ENCODE measurements at regions not wholly inside any gene's neighbourhood (a gene's known extent, or its start where the extent isn't known, plus 50 kb on each side); places are given as distances from the start of the nearest gene placed in this dataset.

DNA sequence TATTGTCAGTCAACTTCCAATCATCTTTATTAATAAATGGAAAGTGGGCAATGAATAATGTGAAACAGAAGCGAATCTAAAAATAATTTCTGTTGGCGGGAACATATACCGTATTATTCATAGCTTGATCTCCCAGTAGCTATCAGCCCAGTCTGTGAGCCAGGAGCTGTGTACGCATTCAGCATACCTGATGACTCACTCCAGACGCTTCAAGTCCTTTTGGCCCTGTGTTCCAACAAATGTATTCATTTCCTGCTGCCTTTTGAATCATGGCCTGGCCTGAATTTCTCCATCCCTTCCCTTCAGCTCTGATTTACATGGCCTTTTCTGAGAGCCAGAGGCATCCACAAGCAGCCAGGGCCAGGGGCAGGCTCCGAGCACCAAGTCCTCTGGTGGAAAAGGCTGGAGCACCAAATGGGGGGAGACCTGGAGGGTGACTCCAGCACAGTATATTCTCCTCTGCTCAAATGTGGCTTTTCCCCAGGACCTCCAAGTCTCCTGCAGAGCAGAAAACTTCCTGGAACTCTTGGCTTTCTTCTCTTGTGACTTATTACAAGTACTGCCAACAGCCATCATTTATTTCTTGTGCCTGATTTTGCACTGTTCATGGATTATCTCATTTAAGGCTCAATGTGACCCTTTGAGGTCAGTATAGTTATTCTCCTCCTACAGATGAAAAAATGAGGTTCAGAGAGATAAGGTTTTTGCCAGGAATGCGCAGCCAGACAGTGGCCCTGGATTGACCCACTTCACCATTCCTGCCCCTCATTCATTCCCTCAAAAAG is 108.7 kb downstream of the EN1 start:
- Histone ChIP-seq H3K27ac (peak overlapping the region in 1 of 4 donors; percentile 33), H3K9me3 (no peaks in the 10 kb centered on the region), H3K4me1 (no peaks in the 10 kb centered on the region), H3K4me3 (no peak overlapping the region), H3K36me3 (no peaks in the 10 kb centered on the region), H3K27me3 (no peaks in the 10 kb centered on the region)
- TF ChIP-seq POLR2A (IDR thresholded peaks at IDR 0.05) = no peak
- TF ChIP-seq, protein P1, sequence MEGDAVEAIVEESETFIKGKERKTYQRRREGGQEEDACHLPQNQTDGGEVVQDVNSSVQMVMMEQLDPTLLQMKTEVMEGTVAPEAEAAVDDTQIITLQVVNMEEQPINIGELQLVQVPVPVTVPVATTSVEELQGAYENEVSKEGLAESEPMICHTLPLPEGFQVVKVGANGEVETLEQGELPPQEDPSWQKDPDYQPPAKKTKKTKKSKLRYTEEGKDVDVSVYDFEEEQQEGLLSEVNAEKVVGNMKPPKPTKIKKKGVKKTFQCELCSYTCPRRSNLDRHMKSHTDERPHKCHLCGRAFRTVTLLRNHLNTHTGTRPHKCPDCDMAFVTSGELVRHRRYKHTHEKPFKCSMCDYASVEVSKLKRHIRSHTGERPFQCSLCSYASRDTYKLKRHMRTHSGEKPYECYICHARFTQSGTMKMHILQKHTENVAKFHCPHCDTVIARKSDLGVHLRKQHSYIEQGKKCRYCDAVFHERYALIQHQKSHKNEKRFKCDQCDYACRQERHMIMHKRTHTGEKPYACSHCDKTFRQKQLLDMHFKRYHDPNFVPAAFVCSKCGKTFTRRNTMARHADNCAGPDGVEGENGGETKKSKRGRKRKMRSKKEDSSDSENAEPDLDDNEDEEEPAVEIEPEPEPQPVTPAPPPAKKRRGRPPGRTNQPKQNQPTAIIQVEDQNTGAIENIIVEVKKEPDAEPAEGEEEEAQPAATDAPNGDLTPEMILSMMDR (IDR thresholded peaks at IDR 0.05) = no peak
- WGBS, 2 donors = 25 to 48% methylated on average over 7 of the region's 7 CpGs
- intact Hi-C loops (cut with DNase I) = no loop called here
- no peak for DNase-seq

DNA sequence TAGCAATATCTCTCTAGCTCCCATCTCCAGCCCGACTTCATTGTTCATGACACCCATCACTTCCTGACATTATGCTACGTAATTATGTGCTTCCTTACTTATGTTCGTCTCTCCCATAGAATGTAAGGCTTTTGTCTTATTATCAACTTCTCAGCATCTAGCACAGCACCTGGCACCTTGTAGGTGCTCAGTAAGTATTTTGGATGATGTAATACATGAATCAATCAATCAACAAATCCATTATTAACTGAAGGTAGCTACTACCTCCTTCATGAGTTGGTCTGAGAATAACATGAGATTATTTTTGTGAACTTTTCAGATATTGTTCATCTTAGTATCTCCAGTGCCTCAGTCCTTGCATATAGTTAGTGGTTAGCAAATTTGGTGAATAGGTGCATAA is 109.3 kb downstream of the EN1 start:
- intact Hi-C loops (cut with DNase I) = no loop called here
- Histone ChIP-seq H3K4me1 (no peaks in the 10 kb centered on the region), H3K4me3 (no peak overlapping the region), H3K27ac (no peak overlapping the region), H3K36me3 (no peaks in the 10 kb centered on the region), H3K27me3 (no peaks in the 10 kb centered on the region), H3K9me3 (no peaks in the 10 kb centered on the region)
- 70 to 81% methylated on average over 3 of the region's 3 CpGs for WGBS, 2 donors
- no peak for DNase-seq
- TF ChIP-seq, protein P1 (IDR thresholded peaks at IDR 0.05) = no peak
- no peak for TF ChIP-seq POLR2A (IDR thresholded peaks at IDR 0.05)

DNA sequence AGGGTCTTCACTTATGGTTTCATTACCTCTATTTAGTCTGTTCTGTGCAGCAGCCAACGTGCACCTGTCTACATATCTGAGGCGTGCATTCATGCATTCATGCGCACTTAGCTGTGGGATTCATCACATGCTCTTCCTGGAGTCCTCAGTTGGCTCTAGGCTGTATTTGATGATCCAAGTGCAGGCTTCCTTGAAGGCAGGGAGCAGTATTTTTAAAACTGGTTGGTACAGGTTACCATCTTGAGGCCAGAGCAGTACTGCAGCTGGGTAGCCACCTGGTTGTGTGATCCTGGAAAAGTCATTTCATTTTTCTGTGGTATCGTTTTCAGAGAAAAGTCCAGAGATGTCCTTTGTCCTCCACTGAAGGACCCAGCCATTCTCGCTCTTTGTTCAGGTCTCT is 109.8 kb downstream of the EN1 start:
- TF ChIP-seq, protein P1 (IDR thresholded peaks at IDR 0.05) = peak in 1 of 6 experiments; percentile 24
- no peak for TF ChIP-seq POLR2A (IDR thresholded peaks at IDR 0.05)
- DNase-seq = no peak
- Histone ChIP-seq H3K36me3 (no peaks in the 10 kb centered on the region), H3K9me3 (no peaks in the 10 kb centered on the region), H3K4me3 (no peak overlapping the region), H3K27me3 (no peaks in the 10 kb centered on the region), H3K4me1 (no peaks in the 10 kb centered on the region), H3K27ac (no peak overlapping the region)
- WGBS, 2 donors = 56 to 60% methylated on average over 5 of the region's 5 CpGs
- intact Hi-C loops (cut with DNase I) = no loop called here

DNA sequence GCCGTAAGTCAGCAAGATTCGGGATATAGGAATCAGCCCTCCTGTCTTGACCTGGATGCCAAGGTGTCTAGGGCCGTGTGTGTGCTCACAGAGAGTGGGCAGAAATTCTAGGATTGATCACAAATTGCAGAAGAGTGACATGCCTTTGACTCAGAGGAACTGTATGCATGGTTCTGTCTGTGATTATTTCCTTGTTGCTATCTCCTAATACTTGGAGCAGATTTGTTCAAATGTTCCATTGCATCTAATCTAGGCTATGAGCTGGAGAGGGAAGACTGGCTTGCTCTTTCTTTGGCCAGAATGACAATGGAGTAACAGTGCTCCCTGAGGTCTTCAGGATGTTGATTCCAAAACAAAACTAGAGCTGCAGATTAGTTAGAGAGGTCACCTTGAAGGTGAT is 115.0 kb downstream of the EN1 start:
- TF ChIP-seq, protein P1 (IDR thresholded peaks at IDR 0.05) = no peak
- Histone ChIP-seq H3K27ac (no peak overlapping the region), H3K9me3 (peaks cover 0 to 5% (median 0%) of the 10 kb centered on the region in 3 donors), H3K4me1 (no peaks in the 10 kb centered on the region), H3K36me3 (no peaks in the 10 kb centered on the region), H3K27me3 (no peaks in the 10 kb centered on the region), H3K4me3 (no peak overlapping the region)
- intact Hi-C loops (cut with DNase I) = no loop called here
- 43 to 71% methylated on average over 3 of the region's 3 CpGs for WGBS, 2 donors
- no peak for DNase-seq

DNA sequence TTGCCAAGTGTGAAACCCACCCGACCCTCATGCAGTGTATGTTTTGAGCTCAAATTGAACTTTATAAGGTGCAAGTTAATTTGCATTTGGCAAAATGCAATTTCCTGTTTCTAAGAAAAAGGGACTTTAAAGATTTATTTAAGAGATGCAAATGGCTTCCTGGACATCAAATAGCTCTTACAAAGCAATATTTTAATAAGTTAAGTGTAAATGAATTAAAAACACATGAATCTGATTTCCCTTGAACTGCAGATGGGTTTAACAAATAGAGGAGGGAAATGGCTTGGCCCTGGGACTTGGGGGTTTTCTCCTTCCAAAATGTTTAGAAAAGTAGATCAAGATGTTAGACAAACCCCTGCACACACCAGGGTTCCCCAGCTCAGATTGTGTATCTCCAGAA is 116.0 kb downstream of the EN1 start:
- Histone ChIP-seq H3K27ac (no peak overlapping the region), H3K4me1 (no peaks in the 10 kb centered on the region), H3K27me3 (no peaks in the 10 kb centered on the region), H3K9me3 (peaks cover 0 to 6% (median 0%) of the 10 kb centered on the region in 3 donors), H3K36me3 (no peaks in the 10 kb centered on the region), H3K4me3 (no peak overlapping the region)
- no peak for DNase-seq
- TF ChIP-seq POLR2A (IDR thresholded peaks at IDR 0.05) = no peak
- TF ChIP-seq, protein P1 (IDR thresholded peaks at IDR 0.05) = no peak
- intact Hi-C loops (cut with DNase I) = no loop called here
- 33 to 58% methylated on average over 1 of the region's 1 CpG for WGBS, 2 donors

Measured in esophagus squamous epithelium (tissue), 5 donors.